Astrocyte (in vitro differentiated cells and primary cell): ENCODE measurements at regions not wholly inside any gene's neighbourhood (a gene's known extent, or its start where the extent isn't known, plus 50 kb on each side); places are given as distances from the start of the nearest gene placed in this dataset.

Experiments used
- EZH2 ChIP-seq: IDR thresholded peaks from 2 replicates; pipeline ENCODE4 v1.6.1; 2012; ENCODE audit warnings: mild to moderate bottlenecking, low read length, inconsistent platforms; ENCODE audit not compliant: insufficient read depth
- TF ChIP-seq, protein P1 (sequence below): IDR thresholded peaks from 2 replicates; pipeline ENCODE4 v1.5.1; 2011; ENCODE audit warnings: low read depth, mild to moderate bottlenecking, inconsistent platforms, low read length, moderate library complexity; ENCODE audit not compliant: insufficient read depth

DNA sequence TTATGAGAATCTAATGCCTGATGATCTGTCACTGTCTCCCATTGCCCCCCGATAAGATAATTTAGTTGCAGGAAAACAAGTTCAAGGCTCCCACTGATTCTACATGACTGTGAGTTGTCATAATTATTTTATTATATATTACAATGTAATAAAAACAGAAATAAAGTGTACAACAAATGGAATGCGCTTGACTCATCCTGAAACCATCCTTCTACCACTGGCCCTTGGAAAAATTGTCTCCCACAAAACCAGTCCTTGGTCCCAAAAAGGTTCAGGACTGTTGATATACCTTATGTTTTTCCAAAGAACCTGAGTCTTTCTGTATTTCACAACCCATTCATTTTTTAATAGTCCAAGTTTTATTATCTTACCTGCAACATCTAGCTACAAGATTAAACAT lies 403.5 kb downstream of the TAF11L14 start:
- TF ChIP-seq, protein P1, sequence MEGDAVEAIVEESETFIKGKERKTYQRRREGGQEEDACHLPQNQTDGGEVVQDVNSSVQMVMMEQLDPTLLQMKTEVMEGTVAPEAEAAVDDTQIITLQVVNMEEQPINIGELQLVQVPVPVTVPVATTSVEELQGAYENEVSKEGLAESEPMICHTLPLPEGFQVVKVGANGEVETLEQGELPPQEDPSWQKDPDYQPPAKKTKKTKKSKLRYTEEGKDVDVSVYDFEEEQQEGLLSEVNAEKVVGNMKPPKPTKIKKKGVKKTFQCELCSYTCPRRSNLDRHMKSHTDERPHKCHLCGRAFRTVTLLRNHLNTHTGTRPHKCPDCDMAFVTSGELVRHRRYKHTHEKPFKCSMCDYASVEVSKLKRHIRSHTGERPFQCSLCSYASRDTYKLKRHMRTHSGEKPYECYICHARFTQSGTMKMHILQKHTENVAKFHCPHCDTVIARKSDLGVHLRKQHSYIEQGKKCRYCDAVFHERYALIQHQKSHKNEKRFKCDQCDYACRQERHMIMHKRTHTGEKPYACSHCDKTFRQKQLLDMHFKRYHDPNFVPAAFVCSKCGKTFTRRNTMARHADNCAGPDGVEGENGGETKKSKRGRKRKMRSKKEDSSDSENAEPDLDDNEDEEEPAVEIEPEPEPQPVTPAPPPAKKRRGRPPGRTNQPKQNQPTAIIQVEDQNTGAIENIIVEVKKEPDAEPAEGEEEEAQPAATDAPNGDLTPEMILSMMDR, result no peak
- no peak for TF ChIP-seq EZH2
